Mucosa of rectum (tissue), 2 donors: ENCODE measurements at regions not wholly inside any gene's neighbourhood (a gene's known extent, or its start where the extent isn't known, plus 50 kb on each side); places are given as distances from the start of the nearest gene placed in this dataset.
"Not testable (repeated sequence)": the region's sequence is repeated elsewhere in the genome, so short reads cannot be mapped to it uniquely, and the experiment has no call there.

ENCODE experiments used
- H3K27ac ChIP-seq, 2 donors: one replicate each; pipeline ENCODE4 v1.7.0; 2013; ENCODE audit warnings: inconsistent platforms in 2 of 2, low read depth in 2 of 2, low read length in 2 of 2
- H3K27me3 ChIP-seq, 2 donors: one replicate each; pipeline ENCODE4 v1.7.0; 2013; ENCODE audit warnings: low read length in 2 of 2; ENCODE audit not compliant: control insufficient read depth in 2 of 2, insufficient read depth in 2 of 2
- H3K36me3 ChIP-seq, 2 donors: one replicate each; pipeline ENCODE4 v1.7.0; 2013; ENCODE audit warnings: low read length in 2 of 2; ENCODE audit not compliant: control insufficient read depth in 2 of 2, insufficient read depth in 2 of 2
- H3K4me1 ChIP-seq, 2 donors: one replicate each; pipeline ENCODE4 v1.7.0; 2013; ENCODE audit warnings: low read length in 2 of 2, mild to moderate bottlenecking in 1 of 2; ENCODE audit not compliant: control insufficient read depth in 2 of 2, insufficient read depth in 2 of 2
- H3K4me3 ChIP-seq, 2 donors: one replicate each; pipeline ENCODE4 v1.7.0; 2013; ENCODE audit warnings: low read length in 2 of 2
- H3K9ac ChIP-seq, 2 donors: one replicate each; pipeline ENCODE4 v1.7.0; 2013; ENCODE audit warnings: low read length in 2 of 2, low read depth in 1 of 2, mild to moderate bottlenecking in 1 of 2
- H3K9me3 ChIP-seq, 2 donors: one replicate each; pipeline ENCODE4 v1.7.0; 2013; ENCODE audit warnings: low read length in 2 of 2; ENCODE audit not compliant: control insufficient read depth in 2 of 2
- donor health status: healthy.
- donor health status: Normal muscosa, but diverticular disease.

- not testable (repeated sequence) for H3K27ac ChIP-seq, H3K4me1 ChIP-seq
These were observed 292.0 kb upstream of the NBPF12 start for GRCh38 chr1:146645978-146646604.

GRCh38 chr1:146641534-146641933 is 296.6 kb upstream of the NBPF12 start:
- not testable (repeated sequence) for H3K4me3 ChIP-seq, H3K9me3 ChIP-seq, H3K36me3 ChIP-seq, H3K4me1 ChIP-seq, H3K9ac ChIP-seq, H3K27me3 ChIP-seq, H3K27ac ChIP-seq

More at GRCh38 chr1:146645978-146646604, 292.0 kb upstream of the NBPF12 start:
- not testable (repeated sequence) for H3K36me3 ChIP-seq, H3K9ac ChIP-seq, H3K9me3 ChIP-seq, H3K27me3 ChIP-seq, H3K4me3 ChIP-seq

- not testable (repeated sequence) for H3K36me3 ChIP-seq, H3K27me3 ChIP-seq, H3K9ac ChIP-seq, H3K9me3 ChIP-seq, H3K4me3 ChIP-seq, H3K4me1 ChIP-seq, H3K27ac ChIP-seq
These were observed 297.5 kb upstream of the NBPF12 start for GRCh38 chr1:146640671-146641070.

GRCh38 chr1:146630302-146630701 is 307.8 kb upstream of the NBPF12 start:
- H3K4me1 ChIP-seq, H3K36me3 ChIP-seq, H3K9me3 ChIP-seq, H3K27ac ChIP-seq, H3K4me3 ChIP-seq, H3K9ac ChIP-seq, H3K27me3 ChIP-seq: not testable (repeated sequence)

- H3K4me3 ChIP-seq, H3K9me3 ChIP-seq, H3K9ac ChIP-seq, H3K36me3 ChIP-seq, H3K27ac ChIP-seq, H3K4me1 ChIP-seq, H3K27me3 ChIP-seq: not testable (repeated sequence)
These were observed 319.5 kb upstream of the NBPF12 start for GRCh38 chr1:146618582-146618981.

- not testable (repeated sequence) for H3K27ac ChIP-seq, H3K4me3 ChIP-seq
These were observed 333.4 kb upstream of the NBPF12 start for GRCh38 chr1:146604681-146605080.

GRCh38 chr1:146600720-146601307 is 337.3 kb upstream of the NBPF12 start:
- not testable (repeated sequence) for H3K27ac ChIP-seq, H3K9ac ChIP-seq, H3K4me3 ChIP-seq, H3K27me3 ChIP-seq, H3K9me3 ChIP-seq, H3K4me1 ChIP-seq, H3K36me3 ChIP-seq

More at GRCh38 chr1:146604681-146605080, 333.4 kb upstream of the NBPF12 start:
- H3K4me1 ChIP-seq, H3K9me3 ChIP-seq, H3K27me3 ChIP-seq, H3K36me3 ChIP-seq, H3K9ac ChIP-seq: not testable (repeated sequence)

- H3K27ac ChIP-seq, H3K36me3 ChIP-seq, H3K4me1 ChIP-seq, H3K27me3 ChIP-seq, H3K9me3 ChIP-seq, H3K9ac ChIP-seq, H3K4me3 ChIP-seq: not testable (repeated sequence)
These were observed 338.2 kb upstream of the NBPF12 start for GRCh38 chr1:146599906-146600305.

GRCh38 chr1:146581229-146581628 is 352.4 kb upstream of the NOTCH2NLA start:
- not testable (repeated sequence) for H3K36me3 ChIP-seq, H3K9me3 ChIP-seq, H3K27ac ChIP-seq, H3K9ac ChIP-seq, H3K27me3 ChIP-seq, H3K4me3 ChIP-seq, H3K4me1 ChIP-seq

GRCh38 chr1:146567541-146567940 is 338.7 kb upstream of the NOTCH2NLA start:
- not testable (repeated sequence) for H3K27me3 ChIP-seq, H3K4me1 ChIP-seq, H3K9ac ChIP-seq

GRCh38 chr1:146558032-146558431 is 329.2 kb upstream of the NOTCH2NLA start:
- not testable (repeated sequence) for H3K9me3 ChIP-seq, H3K27me3 ChIP-seq, H3K4me3 ChIP-seq, H3K4me1 ChIP-seq, H3K9ac ChIP-seq, H3K27ac ChIP-seq, H3K36me3 ChIP-seq

More at GRCh38 chr1:146567541-146567940, 338.7 kb upstream of the NOTCH2NLA start:
- not testable (repeated sequence) for H3K4me3 ChIP-seq, H3K9me3 ChIP-seq, H3K27ac ChIP-seq, H3K36me3 ChIP-seq
